Left colon (tissue), 2 donors: ENCODE measurements at regions not wholly inside any gene's neighbourhood (a gene's known extent, or its start where the extent isn't known, plus 50 kb on each side); places are given as distances from the start of the nearest gene placed in this dataset.
"Not testable (repeated sequence)": the region's sequence is repeated elsewhere in the genome, so short reads cannot be mapped to it uniquely, and the experiment has no call there.

ENCODE experiments used
- ATAC-seq: fragments of 200-7000 bp; cut with Tn5 transposase; one replicate; pipeline ENCODE4 v1.9.1; 2020; ENCODE audit warnings: mild to moderate bottlenecking, moderate library complexity
- DNase-seq, 2 donors: peaks; one replicate each; pipeline ENCODE4 v3.0.0-alpha.2; 2020
- intact Hi-C, 2 donors: fragments of 100-400 bp; cut with DNase I in 1 of 2; cut with micrococcal nuclease in 1 of 2; formaldehyde crosslinking; loops; one replicate each; pipeline versions ENCODE4 v1.11.2 to v1.14.0; 2022; cut with DNase I, micrococcal nuclease
- donor health status: DM: no; HTN: no; CAD: no.
- donor health status: DM: yes; HTN: yes; CAD: no.

DNA sequence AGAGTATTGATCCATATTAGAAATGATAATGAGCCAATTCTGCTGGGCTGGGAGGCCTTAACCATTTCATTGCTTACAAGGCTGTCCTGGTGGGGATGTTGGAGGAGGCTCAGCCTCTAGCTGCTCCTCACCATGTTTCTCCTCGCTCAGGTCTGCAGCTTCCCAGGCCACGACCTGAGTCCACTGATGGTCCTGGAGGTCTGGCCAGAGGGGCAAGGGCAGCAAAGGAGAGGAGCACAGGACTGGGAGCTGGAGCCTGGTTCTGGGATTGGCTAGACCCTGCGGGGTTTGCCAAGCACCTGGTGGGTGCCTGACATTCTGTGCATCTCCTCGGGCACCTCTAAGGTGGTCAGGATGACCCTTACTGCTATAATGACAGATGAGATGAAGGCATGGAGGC, 92.6 kb downstream of the KIF26A start:
- intact Hi-C loops: no loop called here
- DNase-seq (peak in 1 of 2 donors; percentile 18), ATAC-seq (no peak)

DNA sequence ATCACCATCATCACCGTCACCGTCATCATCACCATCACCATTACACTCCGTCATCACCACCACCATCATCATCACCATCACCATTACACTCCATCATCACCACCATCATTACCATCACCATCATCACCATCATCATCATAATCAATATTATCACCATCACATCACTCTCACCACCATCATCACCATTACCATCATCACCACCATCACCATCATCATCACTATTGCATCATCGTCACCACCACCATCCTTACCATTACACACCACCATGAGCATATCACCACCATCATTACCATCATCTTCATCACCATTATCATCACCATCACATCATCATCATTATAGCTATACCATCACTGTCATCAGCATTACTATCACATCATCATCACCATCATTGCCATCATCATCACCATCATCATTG, 93.7 kb downstream of the KIF26A start:
- no peak for ATAC-seq
- intact Hi-C loops: no loop called here

DNA sequence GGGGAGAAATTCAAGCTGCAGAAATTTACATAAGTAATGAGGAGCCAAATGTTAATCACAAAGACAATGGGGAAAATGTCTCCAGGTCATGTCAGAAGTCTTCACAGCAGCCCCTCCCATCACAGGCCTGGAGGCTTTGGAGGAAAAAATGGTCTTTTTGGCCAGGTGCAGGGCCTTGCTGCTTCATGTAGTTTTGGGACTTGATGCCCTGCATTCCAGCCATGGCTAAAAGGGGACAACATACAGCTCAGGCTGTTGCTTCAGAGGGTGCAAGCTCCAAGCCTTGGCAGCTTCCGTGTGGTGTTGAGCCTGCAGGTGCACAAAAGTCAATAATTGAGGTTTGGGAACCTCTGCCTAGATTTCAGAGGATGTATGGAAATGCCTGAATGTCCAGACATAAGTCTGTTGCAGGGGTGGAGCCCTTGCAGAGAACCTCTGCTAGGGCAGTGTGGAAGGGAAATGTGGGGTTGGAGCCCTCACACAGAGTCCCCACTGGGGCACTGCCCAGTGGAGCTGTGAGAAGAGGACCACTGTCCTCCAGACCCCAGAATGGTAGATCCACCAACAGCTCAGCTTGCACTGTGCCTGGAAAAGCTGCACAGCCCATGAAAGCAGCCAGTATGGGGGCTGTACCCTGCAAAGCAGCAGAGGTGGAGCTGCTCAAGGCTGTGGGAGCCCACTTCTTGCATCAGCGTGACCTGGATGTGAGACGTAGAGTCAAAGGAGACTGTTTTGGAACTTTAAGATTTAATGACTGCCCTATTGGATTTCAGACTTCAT, 95.8 kb downstream of the KIF26A start:
- ATAC-seq, DNase-seq, intact Hi-C loops: not testable (repeated sequence)

More for the DNA sequence above, 93.7 kb downstream of the KIF26A start:
- no peak for DNase-seq

- peak in 1 of 2 donors; percentile 11 for DNase-seq
- intact Hi-C loops: no loop called here
- no peak for ATAC-seq
These were observed 97.3 kb downstream of the KIF26A start for GRCh38 chr14:104235686-104236085.

- DNase-seq (peak in 1 of 2 donors; percentile 15), ATAC-seq (no peak)
- intact Hi-C loops: no loop called here
These were observed 99.5 kb downstream of the KIF26A start for GRCh38 chr14:104237651-104238423.

DNA sequence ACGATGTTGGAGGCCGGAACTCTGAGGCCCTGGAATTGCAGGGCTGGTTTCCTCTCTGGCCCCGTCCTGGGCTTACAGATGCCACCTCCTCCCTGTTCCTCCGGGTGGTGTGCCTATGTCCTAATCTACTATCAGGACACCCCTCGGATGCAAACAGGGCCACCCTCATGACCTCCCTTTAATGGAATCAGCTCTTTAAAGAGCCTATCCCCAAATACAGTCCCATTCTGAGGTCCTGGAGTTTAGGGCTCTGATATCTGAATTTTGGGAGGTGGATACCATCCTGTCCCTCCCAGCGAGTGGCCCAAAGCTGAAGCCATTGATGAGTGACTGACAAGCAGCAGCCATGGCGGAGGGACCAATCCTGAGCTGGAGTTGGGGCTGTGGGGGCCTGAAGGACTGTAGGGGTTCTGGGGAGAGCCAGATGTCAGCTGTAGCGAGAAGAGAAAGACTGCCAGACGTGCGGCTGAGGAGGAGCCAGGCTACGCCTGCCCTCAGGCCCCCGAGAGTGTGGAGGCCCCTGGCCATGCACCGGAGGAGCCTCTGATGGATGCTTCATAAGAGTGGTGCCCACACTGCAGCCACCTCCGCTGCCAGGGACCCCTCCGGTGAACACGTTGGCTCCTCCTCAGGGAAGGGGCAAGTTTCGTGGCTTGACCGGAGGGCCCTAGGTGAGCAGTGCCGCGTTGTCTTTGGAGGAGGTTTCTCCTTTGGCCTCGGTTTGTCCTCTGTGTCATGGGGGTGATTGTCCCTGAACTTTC, 100.2 kb downstream of the KIF26A start:
- ATAC-seq: no peak
- intact Hi-C loops: no loop called here
- peak in 1 of 2 donors; percentile 15 for DNase-seq

DNA sequence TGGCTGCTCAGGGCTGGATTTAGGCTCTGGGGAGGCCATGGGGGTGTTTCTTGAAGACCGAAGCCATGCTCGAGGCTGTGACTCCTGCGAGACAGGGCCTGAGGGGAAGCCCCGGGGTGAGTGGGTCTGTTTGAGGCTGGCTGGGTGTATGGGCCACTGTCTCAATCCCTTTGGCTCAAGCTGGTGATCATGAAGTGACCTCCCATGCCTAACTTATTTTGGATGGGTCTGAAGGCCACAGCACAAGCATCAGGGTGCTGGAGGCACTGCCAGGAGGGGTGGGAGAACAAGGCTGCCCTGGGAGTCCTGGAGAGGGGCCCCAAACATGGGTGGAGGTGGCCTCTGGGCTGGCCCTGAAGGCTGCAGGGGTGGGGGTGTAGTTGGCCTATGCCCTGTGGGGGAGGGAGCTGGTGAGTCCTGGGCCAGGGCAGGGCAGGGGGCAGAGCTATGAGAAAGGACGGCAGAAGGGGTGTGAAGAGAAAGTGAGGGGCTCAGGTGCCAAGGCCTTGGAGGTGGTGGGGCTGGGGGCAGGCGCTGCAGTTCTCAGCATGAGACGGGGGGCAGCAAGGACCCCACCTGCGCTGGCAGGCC, 100.9 kb downstream of the KIF26A start:
- peak; percentile 25 for ATAC-seq
- peak in 1 of 2 donors; percentile 23 for DNase-seq

GRCh38 chr14:104239861-104240301, 101.5 kb downstream of the KIF26A start:
- intact Hi-C loops: no loop called here
- peak in 1 of 2 donors; percentile 23 for DNase-seq
- ATAC-seq: peak; percentile 58

More for the DNA sequence above, 100.9 kb downstream of the KIF26A start:
- intact Hi-C loops: no loop called here

- intact Hi-C loops: no loop called here
- peak; percentile 56 to 72 for DNase-seq
- ATAC-seq: peak; percentile 88
These were observed 102.2 kb downstream of the KIF26A start for GRCh38 chr14:104240434-104241157.

DNA sequence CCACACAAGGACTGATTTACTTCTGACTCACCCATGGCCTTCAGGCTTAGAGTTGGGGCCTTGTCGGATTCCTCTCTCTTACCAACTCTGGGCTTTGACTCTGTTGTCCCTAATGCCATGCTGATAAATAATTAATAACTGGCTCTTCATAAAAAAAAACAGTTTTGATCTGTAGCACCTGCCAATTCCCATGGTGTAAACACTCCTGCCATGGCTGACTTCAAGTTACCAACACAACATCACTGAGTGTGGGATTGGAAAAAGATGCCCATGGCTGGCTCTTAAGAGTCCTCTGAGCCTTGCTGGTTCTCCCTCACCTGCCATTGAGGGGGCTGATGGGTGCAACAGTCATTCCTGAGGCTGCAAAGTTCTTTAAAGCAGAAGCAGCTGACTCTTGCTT, 104.8 kb downstream of the KIF26A start:
- DNase-seq (no peak), ATAC-seq (no peak)
- intact Hi-C loops: no loop called here

DNA sequence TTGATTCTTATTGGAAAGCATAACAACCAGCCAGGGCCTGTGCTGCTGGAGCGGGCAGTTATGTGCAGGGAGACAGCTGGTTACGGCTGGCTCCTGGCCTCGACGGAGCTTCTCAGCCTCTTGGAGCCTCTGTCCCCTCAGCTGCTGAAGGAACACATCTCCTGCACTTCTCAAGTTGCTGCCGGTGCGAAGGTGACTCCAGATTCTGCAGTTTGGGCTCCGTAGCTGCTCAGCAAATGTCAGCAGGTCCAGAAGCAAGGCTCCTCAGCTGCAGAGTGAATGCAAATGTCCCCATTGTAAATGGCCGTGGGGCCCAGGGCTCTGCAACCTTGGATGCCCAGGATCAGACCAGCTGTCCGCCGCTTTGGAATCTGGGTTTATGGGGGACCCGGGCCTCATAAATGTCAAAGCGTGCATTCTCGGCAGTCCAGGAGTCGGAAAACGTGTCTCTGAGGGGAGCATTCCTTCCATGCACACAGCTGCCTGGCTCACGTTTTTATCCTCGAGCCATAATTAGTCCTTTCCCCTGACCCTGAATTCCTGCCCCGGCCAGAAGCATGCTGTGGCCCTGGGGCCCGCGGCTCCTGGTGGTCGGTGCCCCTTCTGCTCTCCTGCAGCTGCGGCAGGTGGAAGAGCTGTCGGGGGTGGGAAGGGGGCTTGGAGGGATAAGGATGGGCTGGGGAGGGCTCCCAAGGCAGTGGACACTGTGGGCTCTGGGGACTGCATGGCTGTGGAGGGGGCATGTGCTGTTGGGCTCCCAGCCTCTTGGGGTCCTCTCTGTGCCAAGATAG, 106.0 kb downstream of the KIF26A start:
- DNase-seq: no peak
- no peak for ATAC-seq
- intact Hi-C loops: no loop called here

DNA sequence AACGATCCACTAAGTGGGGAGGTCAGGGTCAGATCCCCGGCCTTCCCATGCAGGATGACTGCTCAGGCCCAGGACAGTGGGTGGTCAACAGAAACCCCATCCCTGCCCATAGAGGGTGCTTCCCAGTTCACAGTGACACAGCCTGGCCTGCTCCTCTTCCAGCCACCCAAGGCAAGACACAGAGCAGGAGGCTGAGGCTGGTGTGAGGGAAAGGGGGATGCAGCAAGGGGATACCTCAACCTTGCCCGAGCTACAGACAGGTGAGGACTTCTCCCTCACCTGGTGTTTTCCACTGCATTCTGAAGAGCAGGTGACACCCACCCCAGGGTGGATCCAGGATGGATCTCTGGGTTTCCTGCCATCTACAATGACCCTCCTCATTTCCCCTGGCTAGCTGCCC, 106.7 kb downstream of the KIF26A start:
- intact Hi-C loops: no loop called here
- DNase-seq (no peak), ATAC-seq (no peak)

GRCh38 chr14:104245723-104246122, 107.3 kb downstream of the KIF26A start:
- ATAC-seq: no peak
- intact Hi-C loops: no loop called here
- no peak for DNase-seq

DNA sequence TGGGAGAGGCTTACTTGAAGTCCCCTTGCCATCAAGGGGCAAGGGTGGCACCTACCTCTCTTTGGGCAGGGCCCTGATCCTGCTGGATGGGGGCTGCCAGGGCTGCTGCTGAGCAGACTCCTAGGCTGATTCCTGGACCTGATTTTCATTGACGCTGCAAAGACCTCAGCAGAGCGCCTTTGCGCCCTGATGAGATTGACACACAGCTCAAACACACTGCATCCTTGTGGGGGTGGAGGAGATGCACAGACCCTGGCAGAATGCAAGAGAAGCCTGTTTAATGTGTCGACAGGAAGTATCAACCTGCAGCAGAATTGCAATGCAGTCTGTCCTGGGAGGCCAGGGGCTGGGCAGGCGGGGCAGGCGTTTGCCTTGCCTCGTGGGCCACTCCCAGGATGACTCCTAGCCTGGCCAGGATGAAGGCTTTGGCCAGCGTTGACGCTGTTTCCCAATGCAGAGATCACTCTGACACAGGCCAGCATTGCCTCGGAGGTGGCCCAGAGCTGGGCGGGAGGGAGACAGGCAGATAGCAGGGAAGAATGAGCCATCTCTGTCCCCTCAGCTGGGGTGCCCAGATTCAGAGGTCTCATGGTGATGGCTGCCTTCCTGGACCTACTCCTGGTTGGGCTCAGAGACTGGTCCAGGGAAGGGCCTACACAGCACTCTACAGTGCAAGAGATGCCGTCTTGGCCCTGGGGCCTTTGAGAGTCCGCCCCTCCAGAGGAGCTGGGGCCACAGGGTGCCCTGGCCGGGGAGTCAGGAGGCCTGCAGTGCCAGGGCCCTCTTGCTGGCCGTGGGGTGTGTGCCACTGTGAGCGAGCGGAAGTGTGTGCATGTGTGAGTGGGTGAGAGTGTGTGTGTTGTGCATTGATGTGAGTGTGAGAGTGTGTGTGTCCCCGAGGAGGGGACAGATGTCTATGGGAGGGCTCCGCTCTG, 108.3 kb downstream of the KIF26A start:
- ATAC-seq (peak; percentile 71), DNase-seq (peak in 1 of 2 donors; percentile 34)
- intact Hi-C loops: no loop called here

- peak in 1 of 2 donors; percentile 13 for DNase-seq
- ATAC-seq: peak; percentile 13
- intact Hi-C loops: no loop called here
These were observed 109.2 kb downstream of the KIF26A start for GRCh38 chr14:104247336-104248202.
